Epithelial cell of proximal tubule (primary cell): ENCODE measurements at regions not wholly inside any gene's neighbourhood (a gene's known extent, or its start where the extent isn't known, plus 50 kb on each side); places are given as distances from the start of the nearest gene placed in this dataset.
"Not testable (repeated sequence)": the region's sequence is repeated elsewhere in the genome, so short reads cannot be mapped to it uniquely, and the experiment has no call there.

Source experiments
- DNase-seq: peaks from one replicate; pipeline ENCODE4 v3.0.0-alpha.2; 2011; ENCODE audit warnings: low read depth
- H3K4me3 ChIP-seq: 2 replicates; pipeline ENCODE4 v1.5.1; 2011; ENCODE audit warnings: low read depth, mild to moderate bottlenecking, low read length
- CTCF ChIP-seq: conservative IDR thresholded peaks from 2 replicates; pipeline ENCODE4 v1.5.1; 2012; ENCODE audit warnings: low read depth, mild to moderate bottlenecking, low read length

GRCh38 chr3:541062-541801 lies 344.7 kb downstream of the CHL1 start:
- no peak for TF ChIP-seq CTCF
- DNase-seq: no peak
- H3K4me3 ChIP-seq: no peak overlapping the region

- DNase-seq: no peak
- TF ChIP-seq CTCF: no peak
- no peak overlapping the region for H3K4me3 ChIP-seq
These were observed 345.5 kb downstream of the CHL1 start for GRCh38 chr3:542021-542420.

- DNase-seq: no peak
- no peak overlapping the region for H3K4me3 ChIP-seq
- TF ChIP-seq CTCF: no peak
These were observed 353.1 kb downstream of the CHL1 start for GRCh38 chr3:549636-550035.

- TF ChIP-seq CTCF: no peak
- no peak for DNase-seq
- no peak overlapping the region for H3K4me3 ChIP-seq
These were observed 353.9 kb downstream of the CHL1 start for GRCh38 chr3:550471-550870.

GRCh38 chr3:557972-558371 lies 361.4 kb downstream of the CHL1 start:
- no peak for TF ChIP-seq CTCF
- no peak for DNase-seq
- H3K4me3 ChIP-seq: no peak overlapping the region

- no peak overlapping the region for H3K4me3 ChIP-seq
- no peak for DNase-seq
- TF ChIP-seq CTCF: no peak
These were observed 371.1 kb downstream of the CHL1 start for GRCh38 chr3:567488-568185.

- not testable (repeated sequence) for DNase-seq, H3K4me3 ChIP-seq
These were observed 383.0 kb downstream of the CHL1 start for GRCh38 chr3:579529-579928.

GRCh38 chr3:589066-589465 lies 392.5 kb downstream of the CHL1 start:
- DNase-seq: not testable (repeated sequence)

GRCh38 chr3:597304-597703 lies 400.7 kb downstream of the CHL1 start:
- not testable (repeated sequence) for DNase-seq, H3K4me3 ChIP-seq

More at GRCh38 chr3:589066-589465, 392.5 kb downstream of the CHL1 start:
- not testable (repeated sequence) for H3K4me3 ChIP-seq

GRCh38 chr3:597746-598145 lies 401.2 kb downstream of the CHL1 start:
- DNase-seq, H3K4me3 ChIP-seq: not testable (repeated sequence)

GRCh38 chr3:607480-607879 lies 410.9 kb downstream of the CHL1 start:
- not testable (repeated sequence) for H3K4me3 ChIP-seq, DNase-seq
